Transverse colon (tissue), 4 donors: ENCODE measurements at regions not wholly inside any gene's neighbourhood (a gene's known extent, or its start where the extent isn't known, plus 50 kb on each side); places are given as distances from the start of the nearest gene placed in this dataset.

Experiments used
- DNase-seq: peaks from one replicate; pipeline ENCODE4 v3.0.0-alpha.2; 2019
- H3K27ac ChIP-seq, 4 donors: fragments of 200-600 bp; sonication (generic); 2 replicates each; pipeline ENCODE4 v1.5.1; 2016 to 2018; ENCODE audit warnings: inconsistent platforms in 4 of 4
- H3K27me3 ChIP-seq: fragments of 200-600 bp; sonication (generic); 2 replicates; pipeline ENCODE4 v1.5.1; 2017; ENCODE audit warnings: inconsistent platforms
- H3K36me3 ChIP-seq, 4 donors: fragments of 200-600 bp; sonication (generic); 2 replicates each; pipeline ENCODE4 v1.5.1; 2017 to 2019; ENCODE audit warnings: inconsistent platforms in 4 of 4
- H3K4me1 ChIP-seq, 4 donors: fragments of 200-600 bp; sonication (generic); 2 replicates each; pipeline ENCODE4 v1.5.1; 2017 to 2020; ENCODE audit warnings: inconsistent platforms in 4 of 4
- H3K4me3 ChIP-seq, 4 donors: fragments of 200-600 bp; sonication (generic); 1 replicate in 1 of 4; 2 replicates in 3 of 4; pipeline versions ENCODE4 v1.5.1 to v1.6.1; 2017 to 2019; ENCODE audit warnings: inconsistent platforms in 4 of 4
- H3K9me3 ChIP-seq, 2 donors: fragments of 200-600 bp; sonication (generic); 2 replicates each; pipeline ENCODE4 v1.5.1; 2017 to 2019; ENCODE audit warnings: inconsistent platforms in 2 of 2
- CTCF ChIP-seq, 5 experiments: fragments of 200-600 bp in 3 of 5; fragments of 450-650 bp in 2 of 5; sonication (generic) in 3 of 5; IDR thresholded peaks; 1 replicate in 2 of 5; 2 replicates in 3 of 5; pipeline ENCODE4 v1.5.1; 2016 to 2017; ENCODE audit warnings: antibody characterized with exemption in 5 of 5, inconsistent platforms in 3 of 5, mild to moderate bottlenecking in 2 of 5, moderate library complexity in 1 of 5
- EP300 ChIP-seq: sonication (generic); formaldehyde crosslinking; IDR thresholded peaks from one replicate; pipeline ENCODE4 v1.6.1; 2017; ENCODE audit warnings: antibody characterized with exemption, low read depth
- POLR2A ChIP-seq: fragments of 450-650 bp; IDR thresholded peaks from one replicate; pipeline ENCODE4 v1.6.1; 2016; ENCODE audit warnings: antibody characterized with exemption, mild to moderate bottlenecking, moderate library complexity
- POLR2AphosphoS5 ChIP-seq, 3 donors: sonication (generic); formaldehyde crosslinking; IDR thresholded peaks; one replicate each; pipeline ENCODE4 v1.6.1; 2016; ENCODE audit warnings: antibody characterized with exemption in 3 of 3
- WGBS, 2 donors: methylation state at CpG; one replicate each; pipeline ENCODE4 v1.1.5; 2018; ENCODE audit warnings: low coverage in 1 of 2; 5-methylcytosine and 5-hydroxymethylcytosine counted together
- in situ Hi-C, 4 donors: fragments of 200-750 bp; cut with MboI; loops; one replicate each; pipeline versions ENCODE4 v1.15.0 to v1.15.1; 2017; ENCODE audit warnings: low sequenced_read_pairs in 3 of 4, low pct_ligation_motif_present in 1 of 4, low pct_unique_long_range_greater_than_20kb in 1 of 4
- intact Hi-C: fragments of 100-400 bp; cut with DNase I; formaldehyde crosslinking; loops from one replicate; pipeline ENCODE4 v1.15.1; 2023; ENCODE audit warnings: low total_unique reads

DNA sequence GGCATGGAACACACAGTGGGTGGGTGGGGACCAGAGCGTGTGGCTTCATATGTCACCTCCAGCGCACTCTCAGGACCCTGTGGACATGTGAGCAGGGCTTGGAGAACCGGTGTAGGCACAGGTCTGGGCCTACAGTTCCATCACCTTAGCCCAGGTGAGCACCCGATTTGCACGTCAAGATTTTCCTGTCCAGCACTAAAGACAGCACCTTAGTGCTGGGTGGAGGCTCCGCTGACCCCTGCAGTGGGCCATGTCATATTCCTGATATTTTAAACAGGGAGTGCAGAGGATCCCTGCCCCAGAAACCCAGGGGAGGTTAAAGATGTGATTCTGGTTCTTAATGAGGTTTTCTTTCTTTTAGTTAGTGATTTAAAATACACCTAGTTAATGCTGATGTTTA, 356.0 kb upstream of the IRX4 start:
- no peak for DNase-seq
- Histone ChIP-seq H3K27ac (no peak overlapping the region), H3K27me3 (no peaks in the 10 kb centered on the region), H3K4me1 (no peaks in the 10 kb centered on the region), H3K4me3 (no peak overlapping the region), H3K9me3 (peaks cover 3% of the 10 kb centered on the region in 2 donors), H3K36me3 (no peaks in the 10 kb centered on the region)
- 91% methylated on average over 6 of the region's 6 CpGs; no CpG with 5 or more reads in 1 of the 2 donors for WGBS, 2 donors
- in situ Hi-C loops (no loop called here), intact Hi-C loops (no loop called here)
- TF ChIP-seq POLR2A (no peak), EP300 (no peak), POLR2AphosphoS5 (IDR thresholded peaks at IDR 0.05) (no peak), CTCF (IDR thresholded peaks at IDR 0.05) (no peak)

- Histone ChIP-seq H3K27ac (no peak overlapping the region), H3K36me3 (no peaks in the 10 kb centered on the region), H3K4me3 (no peak overlapping the region), H3K4me1 (no peaks in the 10 kb centered on the region), H3K9me3 (no peaks in the 10 kb centered on the region), H3K27me3 (no peaks in the 10 kb centered on the region)
- WGBS, 2 donors = 51% methylated on average over 2 of the region's 3 CpGs; no CpG with 5 or more reads in 1 of the 2 donors
- intact Hi-C loops (no loop called here), in situ Hi-C loops (no loop called here)
- TF ChIP-seq POLR2A = no peak
- DNase-seq = no peak
These were observed 344.7 kb upstream of the IRX4 start for GRCh38 chr5:2227433-2227832.

GRCh38 chr5:2224689-2225088, 342.0 kb upstream of the IRX4 start:
- 71 to 84% methylated on average over 4 to 13 of the region's 13 CpGs for WGBS, 2 donors
- H3K36me3 ChIP-seq = no peaks in the 10 kb centered on the region
- intact Hi-C loops (no loop called here), in situ Hi-C loops (no loop called here)
- DNase-seq = no peak
- H3K27me3 ChIP-seq = no peaks in the 10 kb centered on the region
- no peak overlapping the region for H3K27ac ChIP-seq
- H3K4me1 ChIP-seq = no peaks in the 10 kb centered on the region
- no peak overlapping the region for H3K4me3 ChIP-seq
- no peaks in the 10 kb centered on the region for H3K9me3 ChIP-seq
- TF ChIP-seq CTCF (IDR thresholded peaks at IDR 0.05) = no peak
- TF ChIP-seq EP300 = no peak
- TF ChIP-seq POLR2A = no peak
- TF ChIP-seq POLR2AphosphoS5 (IDR thresholded peaks at IDR 0.05) = no peak

- Histone ChIP-seq H3K36me3 (no peaks in the 10 kb centered on the region), H3K4me3 (no peak overlapping the region), H3K4me1 (no peaks in the 10 kb centered on the region), H3K9me3 (no peaks in the 10 kb centered on the region), H3K27me3 (no peaks in the 10 kb centered on the region), H3K27ac (no peak overlapping the region)
- 74 to 82% methylated on average over 3 to 15 of the region's 15 CpGs for WGBS, 2 donors
- in situ Hi-C loops (no loop called here), intact Hi-C loops (no loop called here)
- TF ChIP-seq CTCF (IDR thresholded peaks at IDR 0.05) (no peak), POLR2A (no peak), POLR2AphosphoS5 (IDR thresholded peaks at IDR 0.05) (no peak), EP300 (no peak)
- DNase-seq = no peak
These were observed 340.6 kb upstream of the IRX4 start for GRCh38 chr5:2223303-2223702.

GRCh38 chr5:2222246-2222992, 339.7 kb upstream of the IRX4 start:
- Histone ChIP-seq H3K27ac (no peak overlapping the region), H3K27me3 (no peaks in the 10 kb centered on the region), H3K4me3 (no peak overlapping the region), H3K4me1 (no peaks in the 10 kb centered on the region), H3K36me3 (no peaks in the 10 kb centered on the region), H3K9me3 (no peaks in the 10 kb centered on the region)
- TF ChIP-seq POLR2AphosphoS5 (IDR thresholded peaks at IDR 0.05) (no peak), POLR2A (no peak), EP300 (no peak), CTCF (IDR thresholded peaks at IDR 0.05) (no peak)
- no peak for DNase-seq
- intact Hi-C loops = no loop called here
- 73% methylated on average over 18 of the region's 18 CpGs; no CpG with 5 or more reads in 1 of the 2 donors for WGBS, 2 donors
- in situ Hi-C loops = no loop called here
